Naive thymus-derived CD8-positive, alpha-beta T cell (primary cell): ENCODE measurements at regions not wholly inside any gene's neighbourhood (a gene's known extent, or its start where the extent isn't known, plus 50 kb on each side); places are given as distances from the start of the nearest gene placed in this dataset.

Source experiments
- ATAC-seq, 2 donors: fragments of 150-1000 bp; cut with Tn5 transposase in 1 of 2; sonication (Bioruptor Pico), chemical (Tn5 transposase) in 1 of 2; 1 replicate in 1 of 2; 2 replicates in 1 of 2; pipeline ENCODE4 v1.10.0; 2021; ENCODE audit warnings: mild to moderate bottlenecking in 2 of 2, moderate library complexity in 2 of 2
- POLR2A ChIA-PET: fragments of 350-600 bp; sonication (Branson Sonifier 250); formaldehyde crosslinking; loops from one replicate; lab custom pipeline; 2021; ENCODE audit warnings: antibody characterized with exemption; lab: Charles Lee
- DNase-seq, 10 donors: peaks; one replicate each; pipeline versions ENCODE4 v3.0.0 to v3.0.0-alpha.2; 2020 to 2022
- H3K27ac Mint-ChIP-seq, 10 donors: one replicate each; pipeline ENCODE4 v1.8.0; 2020 to 2022; ENCODE audit warnings: mild to moderate bottlenecking in 10 of 10, mixed read lengths in 10 of 10, moderate library complexity in 4 of 10, inconsistent platforms in 1 of 10
- H3K27me3 Mint-ChIP-seq, 5 donors: one replicate each; pipeline ENCODE4 v1.8.0; 2021 to 2022; ENCODE audit warnings: mixed read lengths in 5 of 5
- H3K36me3 Mint-ChIP-seq, 3 donors: one replicate each; pipeline ENCODE4 v1.8.0; 2020 to 2022; ENCODE audit warnings: mixed read lengths in 3 of 3, mild to moderate bottlenecking in 2 of 3, inconsistent platforms in 1 of 3
- H3K4me1 Mint-ChIP-seq, 4 donors: one replicate each; pipeline ENCODE4 v1.8.0; 2021 to 2022; ENCODE audit warnings: mixed read lengths in 4 of 4
- H3K4me3 Mint-ChIP-seq, 10 donors: one replicate each; pipeline ENCODE4 v1.8.0; 2020 to 2022; ENCODE audit warnings: mild to moderate bottlenecking in 10 of 10, mixed read lengths in 10 of 10, moderate library complexity in 6 of 10, inconsistent platforms in 1 of 10
- H3K9me3 Mint-ChIP-seq, 9 donors: one replicate each; pipeline ENCODE4 v1.8.0; 2020 to 2022; ENCODE audit warnings: mixed read lengths in 9 of 9, mild to moderate bottlenecking in 3 of 9, inconsistent platforms in 1 of 9, moderate library complexity in 1 of 9

DNA sequence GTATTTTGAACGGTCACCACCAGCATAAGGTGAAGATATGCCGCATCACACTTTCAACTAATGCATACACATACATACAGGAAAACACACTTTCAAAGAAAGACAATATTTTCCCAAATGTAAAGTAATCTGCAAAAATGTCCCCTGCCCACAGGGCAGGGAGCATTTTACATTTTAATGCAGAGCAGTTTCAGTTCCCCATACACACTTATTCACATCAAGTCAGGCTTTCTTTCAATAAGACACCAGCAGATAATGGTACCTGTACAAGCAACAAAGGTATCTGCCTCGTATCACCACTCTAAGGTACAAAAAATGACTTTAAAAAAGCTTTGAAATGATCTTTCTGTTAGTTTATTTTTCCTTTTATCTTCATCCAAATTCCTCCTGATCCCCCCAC is 247.1 kb upstream of the CCNG1 start:
- Mint-ChIP-seq H3K4me3 (no peak overlapping the region), H3K36me3 (peaks cover 0 to 8% (median 0%) of the 10 kb centered on the region in 3 donors), H3K9me3 (peaks cover 5 to 15% (median 13%) of the 10 kb centered on the region in 9 donors), H3K27me3 (peaks cover 0 to 6% (median 0%) of the 10 kb centered on the region in 5 donors), H3K4me1 (no peaks in the 10 kb centered on the region), H3K27ac (no peak overlapping the region)
- POLR2A ChIA-PET: no interaction called here
- ATAC-seq (no peak), DNase-seq (no peak)

DNA sequence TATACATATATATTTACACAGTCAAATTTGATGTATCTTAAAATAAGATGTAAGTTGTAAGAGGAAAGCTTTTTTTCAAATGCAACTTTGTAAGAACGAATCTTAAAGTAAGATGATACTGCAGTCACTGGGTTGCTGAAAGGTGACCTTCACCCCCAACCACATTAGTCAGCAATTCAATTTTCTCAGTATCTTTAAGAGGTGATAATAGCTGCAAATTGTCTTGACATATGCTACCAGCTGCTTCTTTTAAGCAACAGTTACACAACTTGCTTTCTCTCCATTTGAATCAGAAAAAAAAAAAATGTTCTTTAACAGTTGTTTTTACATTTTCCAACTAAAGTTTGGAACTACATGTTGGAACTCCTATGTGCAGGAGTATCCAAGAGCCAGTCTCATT is 246.6 kb upstream of the CCNG1 start:
- no peak for ATAC-seq
- DNase-seq: no peak
- peaks cover 0 to 8% (median 0%) of the 10 kb centered on the region in 3 donors for H3K36me3 Mint-ChIP-seq
- peaks cover 5 to 13% (median 9%) of the 10 kb centered on the region in 9 donors for H3K9me3 Mint-ChIP-seq
- H3K4me3 Mint-ChIP-seq: no peak overlapping the region
- peaks cover 0 to 6% (median 0%) of the 10 kb centered on the region in 5 donors for H3K27me3 Mint-ChIP-seq
- no peaks in the 10 kb centered on the region for H3K4me1 Mint-ChIP-seq
- POLR2A ChIA-PET: no interaction called here
- H3K27ac Mint-ChIP-seq: no peak overlapping the region

DNA sequence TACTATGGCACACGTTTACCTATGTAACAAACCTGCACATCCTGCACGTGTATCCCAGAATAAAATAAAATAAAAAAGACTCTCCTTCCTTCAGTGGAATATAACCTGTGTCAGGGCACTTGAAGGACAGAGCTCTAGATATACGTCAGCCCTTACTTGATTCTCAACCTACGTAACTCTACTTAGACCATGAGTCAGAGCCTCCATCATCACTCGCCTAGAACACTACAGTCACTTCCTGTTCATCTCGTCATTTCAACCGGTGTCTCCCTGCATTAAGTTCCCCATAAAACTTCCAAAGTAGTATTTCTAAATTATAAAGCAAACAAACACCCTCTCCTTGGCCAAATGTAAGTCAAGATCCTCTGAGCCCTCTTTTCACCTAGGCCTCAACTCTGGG is 243.5 kb upstream of the CCNG1 start:
- Mint-ChIP-seq H3K4me3 (no peak overlapping the region), H3K9me3 (peaks cover 3 to 14% (median 9%) of the 10 kb centered on the region in 9 donors), H3K27me3 (peaks cover 0 to 6% (median 0%) of the 10 kb centered on the region in 5 donors), H3K4me1 (no peaks in the 10 kb centered on the region), H3K36me3 (peaks cover 0 to 8% (median 0%) of the 10 kb centered on the region in 3 donors), H3K27ac (no peak overlapping the region)
- DNase-seq (no peak), ATAC-seq (no peak)
- POLR2A ChIA-PET: no interaction called here

DNA sequence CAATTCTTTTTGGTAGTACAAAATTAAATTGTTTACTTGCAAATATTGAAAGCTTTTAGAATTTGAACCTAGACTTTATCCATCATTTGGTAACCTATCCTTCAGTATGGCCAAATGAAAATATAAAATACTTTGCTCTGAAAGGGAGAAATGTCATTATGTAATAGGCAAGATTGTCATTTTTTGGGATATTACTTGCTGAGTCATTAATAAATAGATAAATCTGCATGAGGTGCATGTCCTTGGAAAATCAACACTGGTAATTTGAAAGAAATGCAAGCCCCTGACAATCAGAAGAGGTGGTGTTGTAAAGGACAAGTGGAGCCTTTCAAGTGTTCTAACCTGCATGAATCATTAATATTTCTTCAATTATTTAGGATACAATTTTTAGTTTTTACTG is 231.8 kb upstream of the CCNG1 start:
- no peak for DNase-seq
- Mint-ChIP-seq H3K27me3 (no peaks in the 10 kb centered on the region), H3K27ac (no peak overlapping the region), H3K4me3 (no peak overlapping the region), H3K4me1 (no peaks in the 10 kb centered on the region), H3K9me3 (peaks cover 0 to 47% (median 16%) of the 10 kb centered on the region in 9 donors), H3K36me3 (no peaks in the 10 kb centered on the region)
- POLR2A ChIA-PET: no interaction called here
- no peak for ATAC-seq

DNA sequence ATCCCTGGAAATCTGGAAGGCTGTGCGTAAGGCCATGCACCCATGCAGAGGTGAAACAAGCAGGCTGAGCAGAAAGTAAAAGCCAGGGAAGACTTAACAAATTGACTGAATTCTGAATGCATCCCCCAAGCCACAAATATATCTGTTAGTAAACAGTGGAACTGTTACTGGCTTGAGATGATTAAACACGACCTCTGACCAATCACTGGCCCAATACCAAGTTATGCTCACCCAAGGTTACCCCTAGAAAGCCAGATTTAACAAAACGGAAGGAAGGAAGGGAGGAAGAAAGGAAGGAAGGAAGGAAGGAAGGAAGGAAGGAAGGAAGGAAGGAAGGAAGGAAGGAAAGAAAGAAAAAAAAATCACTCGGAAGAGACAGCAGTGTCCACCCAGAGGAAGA is 215.8 kb upstream of the CCNG1 start:
- POLR2A ChIA-PET: no interaction called here
- no peaks in the 10 kb centered on the region for H3K27me3 Mint-ChIP-seq
- H3K4me1 Mint-ChIP-seq: no peaks in the 10 kb centered on the region

DNA sequence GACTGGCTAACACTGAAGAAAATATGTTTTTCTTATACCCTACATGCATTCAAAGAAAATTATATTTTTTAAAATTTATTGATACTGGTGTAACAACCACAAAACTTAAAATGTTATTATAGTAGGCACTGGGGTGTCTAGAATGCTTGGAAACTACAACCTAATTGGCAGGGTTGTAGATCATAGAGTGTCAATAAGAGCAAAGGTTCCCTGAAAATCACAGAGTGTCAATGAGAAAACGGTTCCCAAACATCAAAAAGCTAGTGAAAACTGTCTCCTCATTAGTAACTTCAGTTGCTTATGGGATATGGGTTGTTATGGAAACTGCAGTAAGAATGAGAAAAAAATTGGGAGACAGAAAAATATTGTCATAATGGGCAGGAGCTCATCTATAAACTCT is 214.4 kb upstream of the CCNG1 start:
- DNase-seq (no peak), ATAC-seq (no peak)
- Mint-ChIP-seq H3K9me3 (peaks cover 0 to 9% (median 3%) of the 10 kb centered on the region in 9 donors), H3K27ac (no peak overlapping the region), H3K4me1 (no peaks in the 10 kb centered on the region), H3K4me3 (no peak overlapping the region), H3K27me3 (no peaks in the 10 kb centered on the region), H3K36me3 (no peaks in the 10 kb centered on the region)
- POLR2A ChIA-PET: no interaction called here

More for the DNA sequence above, 215.8 kb upstream of the CCNG1 start:
- H3K9me3 Mint-ChIP-seq: peaks cover 0 to 9% (median 3%) of the 10 kb centered on the region in 9 donors
- no peak overlapping the region for H3K27ac Mint-ChIP-seq
- H3K36me3 Mint-ChIP-seq: no peaks in the 10 kb centered on the region
- DNase-seq: no peak
- no peak overlapping the region for H3K4me3 Mint-ChIP-seq
- no peak for ATAC-seq

DNA sequence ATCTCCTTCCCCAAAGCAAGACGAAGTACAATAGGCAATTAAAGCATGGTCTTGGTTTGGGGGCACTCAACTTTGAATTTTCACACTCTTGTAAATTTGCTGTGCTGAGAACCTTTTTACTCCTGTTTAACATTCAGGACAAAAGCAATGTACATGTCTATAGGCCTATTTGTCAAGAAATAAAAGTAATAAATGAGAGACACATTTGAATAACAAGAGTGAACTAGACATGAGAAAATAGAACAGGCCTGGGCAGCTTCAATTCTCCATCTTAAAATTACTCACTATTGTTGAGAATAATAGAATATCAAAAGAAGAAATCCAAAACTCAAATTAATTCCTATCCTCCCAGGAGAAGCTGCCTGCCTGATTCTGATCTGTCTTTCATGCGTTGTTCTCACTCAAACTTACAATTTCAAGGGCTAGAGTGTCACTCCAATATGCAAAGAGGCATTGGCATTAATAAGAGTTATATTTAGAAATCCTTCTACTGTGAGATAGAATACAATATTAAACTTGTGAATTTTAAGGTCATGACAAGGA is 192.9 kb upstream of the CCNG1 start:
- no peak overlapping the region for H3K27ac Mint-ChIP-seq
- no peaks in the 10 kb centered on the region for H3K36me3 Mint-ChIP-seq
- ATAC-seq: no peak
- peaks cover 0 to 1% (median 0%) of the 10 kb centered on the region in 5 donors for H3K27me3 Mint-ChIP-seq
- no peak for DNase-seq
- no peak overlapping the region for H3K4me3 Mint-ChIP-seq
- POLR2A ChIA-PET: no interaction called here
- H3K9me3 Mint-ChIP-seq: peaks cover 0 to 13% (median 2%) of the 10 kb centered on the region in 9 donors
- H3K4me1 Mint-ChIP-seq: no peaks in the 10 kb centered on the region

DNA sequence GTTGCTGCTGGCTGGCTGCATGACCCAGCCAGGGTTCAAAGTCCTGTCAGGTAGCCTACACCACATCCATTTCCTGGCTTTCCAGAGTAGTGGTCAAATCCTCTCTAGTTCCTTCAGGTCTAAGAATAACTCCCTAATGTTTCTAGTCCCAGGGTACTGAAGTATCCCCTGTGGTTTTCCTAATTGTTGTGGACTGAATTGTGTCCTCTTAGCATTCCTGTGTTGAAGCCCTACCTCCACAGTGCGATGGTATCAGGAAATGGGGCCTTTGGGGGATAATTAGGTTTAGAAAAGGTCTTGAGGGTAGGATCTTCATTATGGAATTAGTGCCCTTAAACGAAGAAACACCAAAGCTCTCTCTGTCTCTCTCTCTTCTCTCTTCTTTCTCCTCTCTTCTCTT is 191.8 kb upstream of the CCNG1 start:
- no peak for DNase-seq
- Mint-ChIP-seq H3K36me3 (no peaks in the 10 kb centered on the region), H3K4me3 (no peak overlapping the region), H3K4me1 (no peaks in the 10 kb centered on the region), H3K9me3 (peaks cover 0 to 13% (median 2%) of the 10 kb centered on the region in 9 donors), H3K27ac (no peak overlapping the region), H3K27me3 (peaks cover 0 to 1% (median 0%) of the 10 kb centered on the region in 5 donors)
- ATAC-seq: no peak
- POLR2A ChIA-PET: no interaction called here

DNA sequence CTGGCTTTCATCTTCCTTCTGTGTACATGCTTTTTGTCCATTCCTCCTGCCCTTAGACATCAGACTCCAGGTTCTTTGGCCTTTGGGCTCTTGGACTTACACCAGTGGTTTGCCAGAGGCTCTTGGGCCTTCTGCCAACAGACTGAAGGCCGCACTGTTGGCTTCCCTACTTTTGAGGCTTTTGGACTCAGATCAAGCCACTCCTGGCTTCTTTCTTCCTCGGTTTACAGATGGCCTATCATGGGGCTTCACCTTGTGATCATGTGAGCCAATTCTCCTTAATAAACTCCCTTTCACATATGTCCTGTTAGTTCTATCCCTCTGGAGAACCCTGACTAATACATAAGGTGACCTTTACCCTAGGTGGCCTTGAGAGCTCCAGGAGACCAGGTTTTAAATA is 189.1 kb upstream of the CCNG1 start:
- POLR2A ChIA-PET: no interaction called here
- ATAC-seq (no peak), DNase-seq (no peak)
- H3K4me3 Mint-ChIP-seq: no peak overlapping the region
- H3K27ac Mint-ChIP-seq: no peak overlapping the region
- H3K9me3 Mint-ChIP-seq: peaks cover 0 to 13% (median 0%) of the 10 kb centered on the region in 9 donors
- peaks cover 0 to 4% (median 1%) of the 10 kb centered on the region in 5 donors for H3K27me3 Mint-ChIP-seq
- H3K36me3 Mint-ChIP-seq: no peaks in the 10 kb centered on the region
- H3K4me1 Mint-ChIP-seq: no peaks in the 10 kb centered on the region

DNA sequence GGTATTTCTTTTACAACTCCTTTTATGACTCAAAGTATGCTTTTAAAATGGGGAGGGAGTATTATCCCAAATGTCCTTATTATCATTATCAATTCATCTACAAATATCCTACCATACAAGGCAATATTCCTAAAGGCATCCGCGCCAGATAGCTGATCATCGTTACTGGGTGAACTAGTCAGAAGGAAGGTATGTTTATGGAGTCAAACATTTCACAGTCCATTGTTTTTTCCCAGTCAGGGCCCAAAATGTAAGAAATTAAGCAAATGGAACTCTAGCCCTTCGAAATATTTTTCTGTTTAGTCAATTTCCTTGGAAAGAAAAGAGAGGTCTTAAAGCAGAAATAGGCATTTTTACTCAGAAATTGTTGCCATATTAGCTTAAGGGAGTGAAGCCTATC is 188.5 kb upstream of the CCNG1 start:
- no peaks in the 10 kb centered on the region for H3K4me1 Mint-ChIP-seq

DNA sequence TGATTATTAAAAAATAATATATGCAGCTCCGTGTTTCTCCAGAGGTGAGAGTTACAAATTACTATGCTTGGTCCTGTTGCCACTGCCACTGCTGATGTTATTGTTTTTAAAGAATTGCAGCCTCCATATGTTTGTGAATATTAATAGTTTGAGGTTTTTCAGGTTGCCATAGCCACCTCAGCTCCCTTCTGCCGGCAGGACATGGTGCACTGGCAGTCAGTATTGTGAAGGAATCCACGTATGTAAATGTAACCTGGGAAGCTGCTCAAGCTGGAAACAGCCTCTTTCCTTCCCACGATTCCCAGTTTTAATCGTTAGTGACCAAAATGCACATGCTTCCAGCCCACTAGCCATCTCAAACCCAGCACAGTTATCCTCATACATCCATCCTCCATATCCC is 184.4 kb upstream of the CCNG1 start:
- H3K36me3 Mint-ChIP-seq: no peaks in the 10 kb centered on the region

More for the DNA sequence above, 188.5 kb upstream of the CCNG1 start:
- no peak for DNase-seq
- no peak overlapping the region for H3K27ac Mint-ChIP-seq
- H3K9me3 Mint-ChIP-seq: peaks cover 0 to 13% (median 0%) of the 10 kb centered on the region in 9 donors
- POLR2A ChIA-PET: no interaction called here
- no peak for ATAC-seq
- no peaks in the 10 kb centered on the region for H3K36me3 Mint-ChIP-seq
- H3K4me3 Mint-ChIP-seq: no peak overlapping the region
- H3K27me3 Mint-ChIP-seq: peaks cover 0 to 10% (median 1%) of the 10 kb centered on the region in 5 donors

DNA sequence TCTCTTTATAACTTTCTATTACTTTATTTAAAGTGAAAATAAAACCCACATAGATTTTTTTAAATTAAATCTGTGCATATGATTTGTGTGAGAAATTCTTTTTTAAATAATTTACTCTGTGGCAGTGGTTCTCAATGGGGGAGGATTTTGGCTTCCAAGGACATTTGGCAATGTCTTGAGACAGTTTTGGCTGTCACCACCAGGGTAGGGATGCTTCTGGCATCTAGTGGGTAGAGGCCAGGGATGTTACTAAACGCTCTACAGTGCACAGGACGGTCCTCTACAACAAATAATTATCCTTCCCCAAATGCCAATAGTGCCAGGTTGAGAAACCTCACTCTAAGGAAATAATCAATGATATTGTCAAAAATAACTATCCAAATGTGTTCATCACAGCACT is 177.9 kb upstream of the CCNG1 start:
- H3K27me3 Mint-ChIP-seq: peaks cover 0 to 4% (median 2%) of the 10 kb centered on the region in 5 donors

More for the DNA sequence above, 184.4 kb upstream of the CCNG1 start:
- Mint-ChIP-seq H3K9me3 (peaks cover 0 to 3% (median 0%) of the 10 kb centered on the region in 9 donors), H3K4me3 (no peak overlapping the region), H3K27ac (no peak overlapping the region), H3K27me3 (peaks cover 0 to 20% (median 4%) of the 10 kb centered on the region in 5 donors), H3K4me1 (no peaks in the 10 kb centered on the region)
- DNase-seq (no peak), ATAC-seq (no peak)
- POLR2A ChIA-PET: no interaction called here

DNA sequence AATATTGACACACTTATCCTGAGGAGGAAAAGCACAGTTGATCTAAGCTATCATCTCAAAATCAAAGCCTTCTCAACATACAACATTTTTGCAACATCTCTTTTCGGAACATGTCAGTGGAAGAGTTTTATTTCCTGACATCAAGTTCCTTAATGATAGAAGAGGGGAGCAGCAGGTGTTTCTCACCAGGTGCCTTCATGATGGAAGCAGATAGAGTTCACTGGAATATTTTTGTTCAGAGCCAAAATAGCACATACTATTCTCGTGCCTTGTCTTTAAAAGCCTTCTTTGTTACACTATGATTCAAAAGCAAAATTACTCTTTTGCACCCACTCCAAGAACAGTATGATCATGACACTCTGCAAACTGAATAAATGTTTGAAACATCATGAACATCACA is 176.9 kb upstream of the CCNG1 start:
- peaks cover 0 to 2% (median 0%) of the 10 kb centered on the region in 5 donors for H3K27me3 Mint-ChIP-seq
- ATAC-seq (no peak), DNase-seq (no peak)
- no peak overlapping the region for H3K27ac Mint-ChIP-seq
- no peaks in the 10 kb centered on the region for H3K4me1 Mint-ChIP-seq
- no peaks in the 10 kb centered on the region for H3K36me3 Mint-ChIP-seq
- H3K4me3 Mint-ChIP-seq: no peak overlapping the region
- H3K9me3 Mint-ChIP-seq: peaks cover 0 to 13% (median 3%) of the 10 kb centered on the region in 9 donors
- POLR2A ChIA-PET: no interaction called here

More for the DNA sequence above, 177.9 kb upstream of the CCNG1 start:
- Mint-ChIP-seq H3K4me3 (no peak overlapping the region), H3K27ac (no peak overlapping the region), H3K4me1 (no peaks in the 10 kb centered on the region), H3K36me3 (no peaks in the 10 kb centered on the region), H3K9me3 (peaks cover 0 to 13% (median 3%) of the 10 kb centered on the region in 9 donors)
- POLR2A ChIA-PET: no interaction called here
- no peak for DNase-seq
- no peak for ATAC-seq

DNA sequence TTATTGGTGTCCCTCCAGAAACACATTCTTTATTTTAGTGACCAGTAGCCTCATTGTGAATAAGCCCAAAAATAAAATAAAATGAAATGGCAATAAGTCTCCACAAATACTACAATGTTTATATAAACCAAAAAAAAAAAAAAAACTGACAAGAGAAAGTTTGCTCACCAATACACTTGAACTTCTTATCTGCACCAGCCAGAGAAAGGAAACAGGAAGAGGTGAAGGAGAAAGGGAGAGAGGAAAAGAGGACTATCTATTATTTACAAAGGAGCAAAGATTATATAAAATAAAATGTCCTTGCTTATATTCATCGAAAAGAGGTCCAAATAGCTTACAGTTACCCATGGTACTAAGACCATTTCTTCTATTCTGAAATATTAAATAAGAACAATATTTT is 176.4 kb upstream of the CCNG1 start:
- Mint-ChIP-seq H3K36me3 (no peaks in the 10 kb centered on the region), H3K27me3 (peaks cover 0 to 2% (median 0%) of the 10 kb centered on the region in 5 donors), H3K4me3 (no peak overlapping the region), H3K9me3 (peaks cover 0 to 13% (median 3%) of the 10 kb centered on the region in 9 donors), H3K4me1 (no peaks in the 10 kb centered on the region), H3K27ac (no peak overlapping the region)
- DNase-seq (no peak), ATAC-seq (no peak)
- POLR2A ChIA-PET: no interaction called here
